Prostate gland (tissue), 2 donors: ENCODE measurements at regions not wholly inside any gene's neighbourhood (a gene's known extent, or its start where the extent isn't known, plus 50 kb on each side); places are given as distances from the start of the nearest gene placed in this dataset.

ENCODE experiments used
- DNase-seq: peaks from one replicate; pipeline ENCODE4 v3.0.0-alpha.2; 2019; ENCODE audit warnings: low spot score
- H3K27ac ChIP-seq, 2 donors: fragments of 200-600 bp; sonication (generic); 2 replicates each; pipeline ENCODE4 v1.5.1; 2017 to 2019
- H3K27me3 ChIP-seq: fragments of 200-600 bp; sonication (generic); replicated peaks from 2 replicates; pipeline ENCODE4 v1.5.1; 2019; ENCODE audit not compliant: insufficient read depth
- H3K36me3 ChIP-seq, 2 donors: fragments of 200-600 bp; sonication (generic); 1 replicate in 1 of 2; 2 replicates in 1 of 2; pipeline versions ENCODE4 v1.5.1 to v1.8.1; 2017 to 2019
- H3K4me1 ChIP-seq: fragments of 200-600 bp; sonication (generic); replicated peaks from 2 replicates; pipeline ENCODE4 v1.5.1; 2019
- H3K4me3 ChIP-seq, 2 donors: fragments of 200-600 bp; sonication (generic); 2 replicates each; pipeline ENCODE4 v1.5.1; 2017 to 2019
- H3K9me3 ChIP-seq: fragments of 200-600 bp; sonication (generic); 2 replicates; pipeline ENCODE4 v1.5.1; 2017
- POLR2A ChIP-seq: fragments of 450-650 bp; IDR thresholded peaks from one replicate; pipeline ENCODE4 v1.6.1; 2016; ENCODE audit warnings: antibody characterized with exemption, mild to moderate bottlenecking
- POLR2AphosphoS5 ChIP-seq: sonication (generic); formaldehyde crosslinking; IDR thresholded peaks from one replicate; pipeline ENCODE4 v1.6.1; 2017; ENCODE audit warnings: antibody characterized with exemption
- WGBS: methylation state at CpG from one replicate; pipeline ENCODE4 v1.1.5; 2018; 5-methylcytosine and 5-hydroxymethylcytosine counted together
- intact Hi-C: fragments of 100-400 bp; cut with DNase I; formaldehyde crosslinking; loops from one replicate; pipeline ENCODE4 v1.14.2; 2022
- TF ChIP-seq, protein P1 (sequence below), 4 experiments: fragments of 200-600 bp in 2 of 4; fragments of 450-650 bp in 2 of 4; sonication (generic) in 2 of 4; IDR thresholded peaks; 1 replicate in 3 of 4; 2 replicates in 1 of 4; pipeline ENCODE4 v1.5.1; 2016 to 2019; ENCODE audit warnings: antibody characterized with exemption in 4 of 4, mild to moderate bottlenecking in 2 of 4, moderate library complexity in 2 of 4

DNA sequence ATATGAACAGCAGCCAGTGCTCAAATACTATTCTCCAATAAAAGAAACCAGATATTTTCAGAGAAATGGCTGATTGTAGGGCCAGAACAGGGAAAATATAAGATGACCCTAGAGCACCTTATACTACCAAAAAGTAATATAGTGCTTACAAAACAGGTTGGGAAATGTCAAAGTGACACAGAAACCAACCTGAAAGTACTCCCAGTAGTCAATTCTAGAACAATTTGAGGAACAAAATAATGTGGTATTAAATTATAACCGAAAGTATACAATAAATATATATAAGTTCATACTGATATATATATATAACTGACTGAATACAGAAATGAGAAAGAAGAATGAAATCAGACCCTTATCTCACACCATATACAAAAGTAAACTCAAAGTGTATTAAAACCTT lies 657.2 kb upstream of the PHF14 start:
- intact Hi-C loops = no loop called here
- Histone ChIP-seq H3K4me3 (no peak overlapping the region), H3K4me1 (no peaks in the 10 kb centered on the region), H3K27me3 (no peaks in the 10 kb centered on the region), H3K9me3 (no peaks in the 10 kb centered on the region), H3K36me3 (no peaks in the 10 kb centered on the region), H3K27ac (no peak overlapping the region)
- TF ChIP-seq POLR2A = no peak
- TF ChIP-seq POLR2AphosphoS5 = no peak
- TF ChIP-seq, protein P1, sequence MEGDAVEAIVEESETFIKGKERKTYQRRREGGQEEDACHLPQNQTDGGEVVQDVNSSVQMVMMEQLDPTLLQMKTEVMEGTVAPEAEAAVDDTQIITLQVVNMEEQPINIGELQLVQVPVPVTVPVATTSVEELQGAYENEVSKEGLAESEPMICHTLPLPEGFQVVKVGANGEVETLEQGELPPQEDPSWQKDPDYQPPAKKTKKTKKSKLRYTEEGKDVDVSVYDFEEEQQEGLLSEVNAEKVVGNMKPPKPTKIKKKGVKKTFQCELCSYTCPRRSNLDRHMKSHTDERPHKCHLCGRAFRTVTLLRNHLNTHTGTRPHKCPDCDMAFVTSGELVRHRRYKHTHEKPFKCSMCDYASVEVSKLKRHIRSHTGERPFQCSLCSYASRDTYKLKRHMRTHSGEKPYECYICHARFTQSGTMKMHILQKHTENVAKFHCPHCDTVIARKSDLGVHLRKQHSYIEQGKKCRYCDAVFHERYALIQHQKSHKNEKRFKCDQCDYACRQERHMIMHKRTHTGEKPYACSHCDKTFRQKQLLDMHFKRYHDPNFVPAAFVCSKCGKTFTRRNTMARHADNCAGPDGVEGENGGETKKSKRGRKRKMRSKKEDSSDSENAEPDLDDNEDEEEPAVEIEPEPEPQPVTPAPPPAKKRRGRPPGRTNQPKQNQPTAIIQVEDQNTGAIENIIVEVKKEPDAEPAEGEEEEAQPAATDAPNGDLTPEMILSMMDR (IDR thresholded peaks at IDR 0.05) = no peak
- no peak for DNase-seq
- WGBS = 93% methylated on average over 1 of the region's 1 CpG

DNA sequence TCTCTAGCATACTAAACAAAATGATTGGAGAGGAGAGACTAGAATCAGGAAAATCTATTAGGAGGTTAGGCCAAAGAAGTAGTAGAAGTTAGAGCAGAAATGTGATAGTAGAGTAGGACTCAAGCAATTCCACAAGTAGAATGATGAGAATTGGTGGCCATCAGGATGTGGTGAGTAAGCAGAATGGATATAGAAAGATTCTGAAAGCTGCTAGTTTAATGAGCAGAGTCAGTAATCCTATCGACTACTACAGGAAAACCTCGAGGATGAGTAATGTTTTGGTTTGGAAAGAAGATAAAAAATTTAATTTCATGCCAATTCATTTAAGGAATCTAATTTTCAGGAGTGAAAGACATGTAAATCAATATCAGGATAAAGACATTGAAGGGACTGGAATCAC lies 648.3 kb upstream of the PHF14 start:
- TF ChIP-seq POLR2A (no peak), POLR2AphosphoS5 (no peak)
- TF ChIP-seq, protein P1 (IDR thresholded peaks at IDR 0.05) = no peak
- no peaks in the 10 kb centered on the region for H3K27me3 ChIP-seq
- intact Hi-C loops = no loop called here
- H3K9me3 ChIP-seq = no peaks in the 10 kb centered on the region
- H3K36me3 ChIP-seq = no peaks in the 10 kb centered on the region
- H3K27ac ChIP-seq = no peak overlapping the region
- H3K4me1 ChIP-seq = no peaks in the 10 kb centered on the region
- no peak for DNase-seq
- H3K4me3 ChIP-seq = no peak overlapping the region
- WGBS = 89% methylated on average over 2 of the region's 2 CpGs

DNA sequence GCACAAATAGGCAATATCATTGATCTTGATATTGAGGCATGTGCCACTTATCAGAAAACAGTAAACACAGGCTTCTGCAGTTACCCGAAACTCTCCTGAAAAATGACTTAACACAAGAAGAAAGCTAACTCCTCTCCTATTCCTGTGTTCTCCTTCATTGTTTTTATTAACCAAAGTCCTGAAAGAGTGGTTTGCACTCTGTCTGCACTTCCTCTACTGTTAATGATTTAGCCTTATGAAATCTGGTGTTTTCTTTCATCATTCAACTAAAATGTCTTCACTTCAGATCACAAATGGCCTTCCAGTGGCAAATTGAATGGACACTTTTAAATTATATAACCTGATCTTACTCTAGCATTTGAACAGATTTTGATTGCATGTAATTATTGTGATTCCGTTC lies 630.6 kb upstream of the PHF14 start:
- no peak for DNase-seq
- no peaks in the 10 kb centered on the region for H3K27me3 ChIP-seq
- intact Hi-C loops = no loop called here
- H3K9me3 ChIP-seq = no peaks in the 10 kb centered on the region
- H3K36me3 ChIP-seq = no peaks in the 10 kb centered on the region
- H3K27ac ChIP-seq = no peak overlapping the region
- TF ChIP-seq, protein P1 (IDR thresholded peaks at IDR 0.05) = no peak
- no peak for TF ChIP-seq POLR2AphosphoS5
- TF ChIP-seq POLR2A = no peak
- WGBS = 80% methylated on average over 2 of the region's 2 CpGs
- no peak overlapping the region for H3K4me3 ChIP-seq
- H3K4me1 ChIP-seq = no peaks in the 10 kb centered on the region

DNA sequence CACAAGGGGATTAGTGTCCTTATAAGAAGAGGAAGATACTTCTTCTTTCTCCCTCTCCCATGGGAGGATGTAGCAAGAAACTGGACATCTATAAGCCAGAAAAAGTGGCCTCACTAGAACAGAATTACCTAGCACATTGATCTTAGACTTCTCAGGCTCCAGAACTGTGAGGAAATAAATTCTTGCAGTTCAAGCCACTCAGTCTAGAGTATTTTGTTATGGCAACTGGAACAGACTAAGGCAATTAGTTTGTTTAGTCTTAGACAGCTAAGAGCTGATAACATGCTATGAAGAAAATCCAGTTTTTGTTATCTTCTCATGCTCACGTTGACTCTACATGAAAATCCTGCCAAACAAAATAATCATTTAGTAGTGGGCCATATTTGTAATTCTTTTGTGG lies 627.6 kb upstream of the PHF14 start:
- H3K27ac ChIP-seq = no peak overlapping the region
- TF ChIP-seq, protein P1 (IDR thresholded peaks at IDR 0.05) = no peak
- no peak for TF ChIP-seq POLR2A
- no peak for TF ChIP-seq POLR2AphosphoS5
- H3K36me3 ChIP-seq = no peaks in the 10 kb centered on the region
- 21% methylated on average over 1 of the region's 1 CpG for whole genome bisulfite sequencing
- intact Hi-C loops = no loop called here
- no peaks in the 10 kb centered on the region for H3K27me3 ChIP-seq
- DNase-seq = no peak
- no peaks in the 10 kb centered on the region for H3K4me1 ChIP-seq
- H3K4me3 ChIP-seq = no peak overlapping the region
- no peaks in the 10 kb centered on the region for H3K9me3 ChIP-seq

GRCh38 chr7:10355816-10356215 lies 617.9 kb upstream of the PHF14 start:
- no peak for DNase-seq
- no peaks in the 10 kb centered on the region for H3K36me3 ChIP-seq
- TF ChIP-seq POLR2A = no peak
- 69% methylated on average over 2 of the region's 2 CpGs for WGBS
- H3K9me3 ChIP-seq = no peaks in the 10 kb centered on the region
- H3K4me3 ChIP-seq = no peak overlapping the region
- H3K27me3 ChIP-seq = no peaks in the 10 kb centered on the region
- H3K27ac ChIP-seq = no peak overlapping the region
- intact Hi-C loops = no loop called here
- H3K4me1 ChIP-seq = no peaks in the 10 kb centered on the region
